Prostate gland (tissue), 1 donor: ENCODE measurements at regions not wholly inside any gene's neighbourhood (a gene's known extent, or its start where the extent isn't known, plus 50 kb on each side); places are given as distances from the start of the nearest gene placed in this dataset.

Experiments used
- POLR2A ChIP-seq: fragments of 450-650 bp; IDR thresholded peaks from one replicate; pipeline ENCODE4 v1.6.1; 2016; ENCODE audit warnings: antibody characterized with exemption, mild to moderate bottlenecking
- POLR2AphosphoS5 ChIP-seq: sonication (generic); formaldehyde crosslinking; IDR thresholded peaks from one replicate; pipeline ENCODE4 v1.6.1; 2017; ENCODE audit warnings: antibody characterized with exemption

GRCh38 chr12:40436564-40436963 lies 211.8 kb downstream of the LRRK2 start:
- no peak for TF ChIP-seq POLR2AphosphoS5
- no peak for TF ChIP-seq POLR2A
